Keratinocyte (primary cell): ENCODE measurements at regions not wholly inside any gene's neighbourhood (a gene's known extent, or its start where the extent isn't known, plus 50 kb on each side); places are given as distances from the start of the nearest gene placed in this dataset.

Experiments
- CTCF ChIP-seq, 3 experiments: IDR thresholded peaks in 1 of 3; conservative IDR thresholded peaks in 1 of 3; optimal IDR thresholded peaks in 1 of 3; 2 replicates in 2 of 3; 3 replicates in 1 of 3; pipeline versions ENCODE3 to v1.5.1; 2011; ENCODE audit warnings: low read length in 3 of 3, mild to moderate bottlenecking in 3 of 3, moderate library complexity in 2 of 3, control low read depth in 1 of 3, inconsistent platforms in 1 of 3; ENCODE audit not compliant: insufficient read depth in 2 of 3; ENCODE audit errors: extremely low read depth in 1 of 3
- EZH2 ChIP-seq: IDR thresholded peaks from one replicate; pipeline ENCODE4 v1.6.1; 2012; ENCODE audit warnings: inconsistent platforms, mild to moderate bottlenecking, low read length, moderate library complexity

GRCh38 chr17:15051933-15052332 lies 213.2 kb downstream of the PMP22 start:
- no peak for TF ChIP-seq CTCF (optimal IDR thresholded peaks at IDR 0.05 in 1 of 3, IDR thresholded peaks at IDR 0.05 in 1 of 3, conservative IDR thresholded peaks at IDR 0.05 in 1 of 3; ENCODE audit: extremely low read depth in 1 of 3, insufficient read depth in 2 of 3, low read length in 3 of 3)
- TF ChIP-seq EZH2: no peak
